GM19452 (cell line): ENCODE measurements at regions not wholly inside any gene's neighbourhood (a gene's known extent, or its start where the extent isn't known, plus 50 kb on each side); places are given as distances from the start of the nearest gene placed in this dataset.

Source experiments
- ATAC-seq: cut with Tn5 transposase; IDR thresholded peaks from one replicate; pipeline ENCODE4 v1.9.1; 2021; ENCODE audit not compliant: unreplicated experiment

GRCh38 chr7:106423111-106423510 is 138.3 kb upstream of the NAMPT start:
- ATAC-seq = no peak

GRCh38 chr7:106421181-106421762 is 136.5 kb upstream of the NAMPT start:
- no peak for ATAC-seq

- ATAC-seq = no peak
Measured at GRCh38 chr7:106420736-106421135, 136.0 kb upstream of the NAMPT start.

GRCh38 chr7:106420210-106420609 is 135.4 kb upstream of the NAMPT start:
- no peak for ATAC-seq

GRCh38 chr7:106419455-106420182 is 134.8 kb upstream of the NAMPT start:
- ATAC-seq = no peak

GRCh38 chr7:106418526-106418925 is 133.7 kb upstream of the NAMPT start:
- ATAC-seq = no peak

- no peak for ATAC-seq
Measured at GRCh38 chr7:106418094-106418493, 133.3 kb upstream of the NAMPT start.

- ATAC-seq = no peak
Measured at GRCh38 chr7:106417273-106417902, 132.6 kb upstream of the NAMPT start.

- no peak for ATAC-seq
Measured at GRCh38 chr7:106416430-106416829, 131.6 kb upstream of the NAMPT start.

GRCh38 chr7:106415433-106415832 is 130.7 kb upstream of the NAMPT start:
- no peak for ATAC-seq

GRCh38 chr7:106413446-106413845 is 128.7 kb upstream of the NAMPT start:
- ATAC-seq = no peak

GRCh38 chr7:106405697-106406141 is 120.9 kb upstream of the NAMPT start:
- peak; percentile 67 for ATAC-seq

GRCh38 chr7:106402898-106403297 is 118.1 kb upstream of the NAMPT start:
- ATAC-seq = no peak

GRCh38 chr7:106400923-106401322 is 116.1 kb upstream of the NAMPT start:
- ATAC-seq = no peak

GRCh38 chr7:106398786-106399185 is 114.0 kb upstream of the NAMPT start:
- no peak for ATAC-seq

GRCh38 chr7:106397994-106398393 is 113.2 kb upstream of the NAMPT start:
- no peak for ATAC-seq

- no peak for ATAC-seq
Measured at GRCh38 chr7:106394526-106394925, 109.7 kb upstream of the NAMPT start.

GRCh38 chr7:106393564-106394251 is 108.9 kb upstream of the NAMPT start:
- ATAC-seq = no peak

- ATAC-seq = no peak
Measured at GRCh38 chr7:106392590-106392989, 107.8 kb upstream of the NAMPT start.

- no peak for ATAC-seq
Measured at GRCh38 chr7:106392144-106392543, 107.4 kb upstream of the NAMPT start.

- ATAC-seq = no peak
Measured at GRCh38 chr7:106386958-106387357, 102.2 kb upstream of the NAMPT start.

- no peak for ATAC-seq
Measured at GRCh38 chr7:106384373-106384772, 99.6 kb upstream of the NAMPT start.
